ENCODE measurements at regions not wholly inside any gene's neighbourhood (a gene's known extent, or its start where the extent isn't known, plus 50 kb on each side); places are given as distances from the start of the nearest gene placed in this dataset.

DNA sequence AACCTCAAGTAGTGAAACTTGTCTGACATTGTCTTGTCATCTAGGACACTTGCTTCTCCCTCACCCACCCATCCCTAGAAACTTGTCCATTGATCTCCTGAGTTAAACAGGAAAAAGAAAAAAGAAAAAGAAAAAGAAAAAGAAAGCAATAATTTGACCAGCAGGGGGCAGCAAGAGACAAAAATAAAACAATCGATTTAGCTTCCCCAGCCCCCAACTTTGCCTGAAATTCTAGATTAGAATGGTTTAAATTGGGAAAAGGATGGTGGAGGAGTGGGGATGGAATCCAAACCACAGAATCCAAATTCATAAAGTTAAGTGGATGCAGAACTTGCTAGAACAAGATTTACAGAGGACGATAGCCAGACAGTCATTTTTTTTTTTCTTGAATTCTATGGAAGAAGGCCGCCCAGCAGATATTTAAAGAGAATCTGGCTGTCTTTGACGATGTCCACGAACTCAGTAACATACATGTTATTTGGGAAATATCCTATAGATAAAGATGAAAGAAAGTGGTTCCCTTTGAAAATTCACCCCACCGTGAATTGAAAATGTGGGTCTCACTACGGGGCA lies 282.9 kb downstream of the USP46 start:
- Histone ChIP-seq H2AFZ (replicated peaks; ENCODE audit: low read length, poor library complexity) (no peak overlapping the region), H3K4me2 (ENCODE audit: low read depth, low read length) (no peak overlapping the region), H2BK120ac (ENCODE audit: low read depth, low read length) (no peak overlapping the region), H2BK5ac (ENCODE audit: low read depth, low read length, poor library complexity, severe bottlenecking) (no peak overlapping the region), H3K27me3 (ENCODE audit: control insufficient read depth, insufficient read depth, low read length) (peaks cover 9% of the 10 kb centered on the region), H3K9ac (ENCODE audit: low read depth, low read length) (no peak overlapping the region), H3K9me3 (ENCODE audit: control insufficient read depth, insufficient read depth, low read length) (no peaks in the 10 kb centered on the region), H3K14ac (replicated peaks; ENCODE audit: low read depth, low read length) (no peak overlapping the region), H4K5ac (ENCODE audit: low read depth, low read length) (no peak overlapping the region), H4K20me1 (ENCODE audit: insufficient read depth, low read length) (no peaks in the 10 kb centered on the region), H3K79me1 (ENCODE audit: low read depth in 1 of 2, low read length in 2 of 2) (no peaks in the 10 kb centered on the region), H4K91ac (ENCODE audit: insufficient read depth, low read depth, low read length) (no peak overlapping the region), H2AK9ac (replicated peaks; ENCODE audit: low read depth, low read length, poor library complexity) (no peak overlapping the region), H3K23ac (ENCODE audit: low read depth, low read length) (no peak overlapping the region), H2BK15ac (ENCODE audit: low read depth, low read length) (no peak overlapping the region), H2AK5ac (ENCODE audit: low read depth, low read length) (no peak overlapping the region), H3K9me1 (ENCODE audit: insufficient read depth, low read length) (no peaks in the 10 kb centered on the region), H3K4me3 (ENCODE audit: insufficient read depth, low read depth, low read length) (no peak overlapping the region), H3K56ac (ENCODE audit: extremely low read depth, insufficient read depth, low read length) (no peak overlapping the region), H3K18ac (ENCODE audit: low read depth, low read length) (no peak overlapping the region), H4K8ac (ENCODE audit: low read depth in 2 of 2, low read length in 2 of 2) (no peak overlapping the region), H3K27ac (ENCODE audit: insufficient read depth, low read length) (no peak overlapping the region), H3K4me1 (ENCODE audit: control insufficient read depth, insufficient read depth, low read length) (no peaks in the 10 kb centered on the region), H2BK20ac (ENCODE audit: low read depth, low read length) (no peak overlapping the region), H3K36me3 (ENCODE audit: control insufficient read depth, insufficient read depth, low read length) (no peaks in the 10 kb centered on the region), H3K4ac (ENCODE audit: low read depth, low read length) (no peak overlapping the region)
- no CpG with 5 or more reads among the region's 7 CpGs for WGBS, 2 experiments (ENCODE audit: extremely low coverage in 2 of 2, insufficient read length in 1 of 2)
- intact Hi-C loops (cut with micrococcal nuclease) (loop anchor here (1.0 to 10.0 kb wide), 7 partner anchors 171 to 991 kb away; partner anchors contain the start of genes RASL11B and SCFD2), dilution Hi-C loops (cut with HindIII; ENCODE audit: low sequenced_read_pairs, unreplicated experiment) (no loop called here), in situ Hi-C loops (cut with MboI; ENCODE audit: low sequenced_read_pairs) (loop anchor here (5.0 to 10.0 kb wide), 4 partner anchors 289 to 1849 kb away; partner anchors contain the start of genes FIP1L1 and PDGFRA)
- peak; percentile 47 for DNase-seq
- TF ChIP-seq, protein P1, sequence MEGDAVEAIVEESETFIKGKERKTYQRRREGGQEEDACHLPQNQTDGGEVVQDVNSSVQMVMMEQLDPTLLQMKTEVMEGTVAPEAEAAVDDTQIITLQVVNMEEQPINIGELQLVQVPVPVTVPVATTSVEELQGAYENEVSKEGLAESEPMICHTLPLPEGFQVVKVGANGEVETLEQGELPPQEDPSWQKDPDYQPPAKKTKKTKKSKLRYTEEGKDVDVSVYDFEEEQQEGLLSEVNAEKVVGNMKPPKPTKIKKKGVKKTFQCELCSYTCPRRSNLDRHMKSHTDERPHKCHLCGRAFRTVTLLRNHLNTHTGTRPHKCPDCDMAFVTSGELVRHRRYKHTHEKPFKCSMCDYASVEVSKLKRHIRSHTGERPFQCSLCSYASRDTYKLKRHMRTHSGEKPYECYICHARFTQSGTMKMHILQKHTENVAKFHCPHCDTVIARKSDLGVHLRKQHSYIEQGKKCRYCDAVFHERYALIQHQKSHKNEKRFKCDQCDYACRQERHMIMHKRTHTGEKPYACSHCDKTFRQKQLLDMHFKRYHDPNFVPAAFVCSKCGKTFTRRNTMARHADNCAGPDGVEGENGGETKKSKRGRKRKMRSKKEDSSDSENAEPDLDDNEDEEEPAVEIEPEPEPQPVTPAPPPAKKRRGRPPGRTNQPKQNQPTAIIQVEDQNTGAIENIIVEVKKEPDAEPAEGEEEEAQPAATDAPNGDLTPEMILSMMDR (conservative IDR thresholded peaks at IDR 0.05; ENCODE audit: low read depth, low read length): peak; percentile 66
- TF ChIP-seq SMC3 (IDR thresholded peaks at IDR 0.05; ENCODE audit: low read depth, low read length) (peak; percentile 70), RAD21 (IDR thresholded peaks at IDR 0.05; ENCODE audit: low read length) (peak; percentile 69), NFE2L2 (IDR thresholded peaks at IDR 0.05; ENCODE audit: low read depth, low read length) (no peak)
- BruUV-seq (replicated peaks): no TSS peak
- ChIA-PET CTCF (interaction anchor here (0.6 to 1.5 kb wide), 5 partner anchors 8 to 1858 kb away, joined by 3 to 7 read pairs (median 3); no protein-coding TSS in a partner anchor), POLR2A (ENCODE audit: unreplicated experiment) (interaction anchor here (0.6 kb wide), 1 partner anchor 282 kb away, joined by 5 read pairs; no protein-coding TSS in a partner anchor)
- peak; percentile 48 for ATAC-seq (ENCODE audit: low read depth)
